Mammary epithelial cell (primary cell): ENCODE measurements at regions not wholly inside any gene's neighbourhood (a gene's known extent, or its start where the extent isn't known, plus 50 kb on each side); places are given as distances from the start of the nearest gene placed in this dataset.

Experiments
- CTCF ChIP-seq, 2 donors: IDR thresholded peaks in 1 of 2; conservative IDR thresholded peaks in 1 of 2; 2 replicates each; pipeline ENCODE4 v1.5.1; 2011 to 2012; ENCODE audit warnings: inconsistent platforms in 2 of 2, low read length in 2 of 2, mild to moderate bottlenecking in 2 of 2, control low read depth in 1 of 2, low read depth in 1 of 2; ENCODE audit not compliant: insufficient read depth in 1 of 2; ENCODE audit errors: extremely low read depth in 1 of 2
- EZH2 ChIP-seq: IDR thresholded peaks from 2 replicates; pipeline ENCODE4 v1.6.1; 2012; ENCODE audit warnings: low read length, inconsistent platforms, borderline replicate concordance

DNA sequence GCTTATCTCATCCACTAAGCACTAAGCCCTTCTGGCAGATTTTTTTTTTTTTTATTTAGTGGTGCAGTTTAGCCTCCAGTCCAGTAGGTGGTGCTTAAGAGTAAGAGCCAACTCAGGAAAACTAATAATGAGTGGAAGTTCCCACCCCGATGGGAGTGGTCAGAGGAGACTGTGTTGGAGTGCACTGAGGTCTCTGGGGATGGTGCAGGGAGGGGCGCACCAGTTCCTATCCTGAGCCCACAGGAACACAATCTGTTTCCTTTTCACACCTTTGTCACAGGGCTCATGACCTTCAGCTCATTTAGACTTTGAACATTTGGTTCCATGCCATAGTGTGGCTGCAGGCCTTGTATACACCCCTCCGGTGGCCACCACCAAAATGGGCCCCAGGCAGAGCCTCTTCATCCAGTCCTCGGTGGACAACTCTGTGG lies 367.4 kb downstream of the SPRY2 start:
- peak; percentile 42 to 47 for TF ChIP-seq CTCF (conservative IDR thresholded peaks at IDR 0.05 in 1 of 2, IDR thresholded peaks at IDR 0.05 in 1 of 2; ENCODE audit: extremely low read depth in 1 of 2, insufficient read depth in 1 of 2, low read depth in 1 of 2, low read length in 2 of 2)
- TF ChIP-seq EZH2, result no peak
